H54 (cell line): ENCODE measurements at regions not wholly inside any gene's neighbourhood (a gene's known extent, or its start where the extent isn't known, plus 50 kb on each side); places are given as distances from the start of the nearest gene placed in this dataset.

ENCODE experiments used
- DNase-seq: peaks from one replicate; pipeline ENCODE4 v3.0.0; 2011; ENCODE audit warnings: low spot score, mixed read lengths; ENCODE audit not compliant: insufficient read length
- FAIRE-seq: peaks from 3 replicates; lab custom pipeline; 2011; peaks lifted over from hg19 to GRCh38; lab: Jason Lieb, UNC
- POLR2A ChIP-seq: IDR thresholded peaks from 2 replicates; pipeline ENCODE4 v1.6.1; 2011; ENCODE audit warnings: low read depth, mild to moderate bottlenecking, low read length

DNA sequence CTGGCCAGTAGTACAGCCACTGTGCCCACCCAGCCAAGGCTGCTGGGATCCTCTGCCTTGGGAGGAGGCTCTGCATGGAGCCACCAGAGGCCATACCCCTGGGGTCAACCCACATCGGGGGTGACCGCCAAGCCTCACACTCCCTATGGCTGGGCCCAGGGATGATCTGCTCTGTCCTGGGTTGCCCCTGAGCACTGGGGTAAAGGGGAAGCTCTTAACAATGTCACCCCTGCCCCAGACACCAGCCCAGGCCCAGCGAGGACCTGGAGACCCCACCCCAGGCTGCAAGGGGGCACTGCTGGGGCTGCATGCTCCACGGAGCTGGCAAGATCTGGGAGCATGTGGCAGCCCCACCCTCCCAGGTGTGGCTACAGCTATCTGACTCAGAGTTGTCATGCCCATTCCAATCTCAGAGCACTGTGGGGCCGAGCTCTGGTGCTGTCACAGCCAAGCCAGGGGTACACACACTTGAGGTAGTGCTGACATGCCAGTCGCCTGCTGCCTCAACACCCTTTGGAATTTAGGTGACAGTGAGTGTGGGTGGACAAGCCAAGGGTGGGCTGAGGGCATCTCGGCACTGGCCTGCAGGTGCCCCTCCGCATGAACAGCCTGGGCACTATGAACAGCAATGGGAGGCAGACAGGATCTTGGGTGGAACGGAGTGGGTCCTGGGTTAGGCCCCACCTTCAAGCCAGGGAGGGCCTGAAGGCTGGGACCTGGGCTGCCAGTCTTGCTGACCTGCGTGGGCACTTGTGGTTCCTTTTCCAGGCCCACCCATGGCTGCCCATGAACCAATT lies 427.7 kb downstream of the LRRIQ3 start:
- no peak for FAIRE-seq
- TF ChIP-seq POLR2A = no peak
- DNase-seq = no peak

- no peak for FAIRE-seq
- DNase-seq = no peak
- no peak for TF ChIP-seq POLR2A
These were observed 431.1 kb downstream of the LRRIQ3 start for GRCh38 chr1:73766786-73767348.

- TF ChIP-seq POLR2A = no peak
- FAIRE-seq (no peak), DNase-seq (no peak)
These were observed 432.3 kb downstream of the LRRIQ3 start for GRCh38 chr1:73765551-73766233.

- no peak for TF ChIP-seq POLR2A
- FAIRE-seq (no peak), DNase-seq (no peak)
These were observed 436.4 kb downstream of the LRRIQ3 start for GRCh38 chr1:73761559-73761958.

GRCh38 chr1:73759011-73759410 lies 439.0 kb downstream of the LRRIQ3 start:
- no peak for FAIRE-seq
- no peak for TF ChIP-seq POLR2A
- DNase-seq = no peak

DNA sequence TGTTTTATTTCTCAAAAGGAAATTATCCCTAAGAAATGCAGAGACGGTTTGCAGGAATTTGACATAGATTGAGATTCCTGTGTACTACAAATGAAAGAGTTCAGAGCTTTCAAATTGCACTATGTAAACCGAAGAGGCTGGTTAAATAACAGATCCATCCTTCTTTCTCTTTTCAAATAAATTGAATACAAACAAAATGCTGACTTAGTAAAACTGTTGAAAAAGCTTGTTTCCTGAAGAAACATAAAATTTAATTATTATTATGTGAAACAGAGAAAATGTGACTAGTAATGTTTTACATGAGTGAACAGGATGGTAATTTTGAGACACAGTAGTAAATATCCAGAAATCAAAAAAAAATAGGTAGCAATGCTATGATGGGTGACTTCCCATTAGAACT lies 441.2 kb downstream of the LRRIQ3 start:
- no peak for FAIRE-seq
- no peak for TF ChIP-seq POLR2A

DNA sequence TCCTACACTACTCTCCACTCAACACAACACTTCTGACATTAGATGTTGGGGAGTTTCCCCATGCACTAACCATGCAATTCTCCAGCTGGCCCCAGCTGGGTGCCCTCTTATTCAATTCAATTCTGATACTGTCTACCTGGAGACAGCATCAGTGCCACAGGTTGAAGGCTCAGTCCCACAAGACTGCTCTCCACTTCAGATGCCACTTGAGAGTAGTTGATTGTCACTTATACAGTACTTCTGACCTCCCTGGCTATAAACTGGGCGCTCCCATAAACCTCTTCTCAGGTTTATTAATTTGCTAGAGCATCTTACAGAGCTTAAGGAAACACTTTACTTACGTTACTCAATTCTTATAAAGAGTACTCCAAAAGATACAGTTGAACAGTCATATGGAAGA lies 442.3 kb downstream of the LRRIQ3 start:
- FAIRE-seq = no peak
- no peak for DNase-seq
- no peak for TF ChIP-seq POLR2A

More for the DNA sequence above, 441.2 kb downstream of the LRRIQ3 start:
- DNase-seq = no peak

DNA sequence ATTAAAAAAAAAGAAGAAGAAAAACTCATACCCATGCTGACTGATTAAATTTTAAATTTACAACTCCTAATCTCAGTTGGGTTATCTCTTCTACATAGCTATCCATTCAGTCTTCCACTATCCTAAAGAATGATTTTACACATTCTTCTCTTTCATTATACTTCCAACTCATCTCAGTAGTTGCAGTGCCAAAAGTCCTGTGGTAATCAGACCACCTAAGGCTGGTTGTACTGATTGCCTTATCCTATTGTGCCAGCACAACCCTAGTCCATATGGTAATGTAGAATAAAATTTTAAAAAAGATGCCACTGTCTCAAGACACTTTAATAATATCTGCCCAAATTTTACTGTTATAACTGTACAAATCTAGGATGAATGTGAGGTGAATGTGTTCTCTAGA lies 448.0 kb downstream of the LRRIQ3 start:
- TF ChIP-seq POLR2A = no peak
- no peak for FAIRE-seq
- DNase-seq = no peak

- DNase-seq (no peak), FAIRE-seq (no peak)
- TF ChIP-seq POLR2A = no peak
These were observed 453.0 kb downstream of the LRRIQ3 start for GRCh38 chr1:73744985-73745384.

DNA sequence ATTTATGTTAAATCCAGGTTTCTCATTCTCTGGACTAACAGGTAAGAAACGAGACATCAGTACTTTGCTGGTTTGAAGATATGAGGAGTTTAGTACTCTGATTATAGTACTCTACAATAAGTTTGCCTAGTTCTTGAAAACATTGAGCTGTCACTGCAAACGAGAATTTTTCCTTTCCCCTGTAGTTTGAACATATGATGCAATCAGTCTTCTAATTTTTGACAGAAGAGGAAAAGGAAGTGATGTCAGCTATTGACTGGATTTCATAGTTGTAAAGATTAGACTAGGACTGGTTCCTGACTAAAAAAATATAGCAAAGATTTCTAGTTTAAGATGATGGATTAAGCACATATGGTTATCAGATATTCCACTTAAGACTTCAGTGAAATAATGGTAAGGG lies 461.9 kb downstream of the LRRIQ3 start:
- no peak for TF ChIP-seq POLR2A
- no peak for FAIRE-seq

DNA sequence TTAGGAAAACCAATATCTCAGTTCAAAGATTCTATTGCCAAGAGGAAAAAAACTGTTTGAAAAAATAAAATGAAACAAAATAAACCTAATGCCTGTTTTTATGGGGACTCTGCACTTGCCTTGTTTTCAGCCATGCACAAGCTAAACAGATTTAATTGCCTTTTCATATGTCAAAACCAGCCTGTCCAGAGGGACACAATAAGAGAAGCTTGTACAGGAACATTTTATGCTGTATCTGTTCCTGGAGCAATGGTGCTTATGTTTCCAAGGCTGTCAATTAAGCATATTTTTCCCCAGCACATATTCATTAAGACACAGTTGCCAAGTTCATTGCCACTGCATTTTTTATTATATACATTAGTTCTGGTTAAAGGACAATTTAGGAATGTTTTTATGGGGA lies 470.9 kb downstream of the LRRIQ3 start:
- no peak for FAIRE-seq
- DNase-seq = no peak
- TF ChIP-seq POLR2A = no peak

More for the DNA sequence above, 461.9 kb downstream of the LRRIQ3 start:
- DNase-seq = no peak

DNA sequence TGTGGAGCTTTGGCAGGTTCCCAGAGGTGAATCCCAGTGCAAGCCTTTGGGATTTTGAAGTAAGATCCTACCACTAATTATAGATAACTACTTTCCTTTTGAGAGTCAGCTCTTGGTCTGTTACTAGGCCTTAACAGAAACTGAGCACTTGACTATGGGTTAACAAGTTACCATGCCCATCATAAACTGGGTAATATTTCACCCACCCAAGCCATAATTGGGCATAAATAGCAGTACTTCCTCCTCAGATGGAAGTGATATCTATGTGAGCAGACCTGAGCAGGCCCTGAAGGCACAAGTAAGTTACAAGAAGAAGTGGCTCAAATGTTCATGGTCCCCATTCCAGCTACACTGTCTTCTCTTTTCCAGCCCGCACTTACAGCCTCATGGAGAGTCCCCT lies 475.9 kb downstream of the LRRIQ3 start:
- DNase-seq (no peak), FAIRE-seq (no peak)

DNA sequence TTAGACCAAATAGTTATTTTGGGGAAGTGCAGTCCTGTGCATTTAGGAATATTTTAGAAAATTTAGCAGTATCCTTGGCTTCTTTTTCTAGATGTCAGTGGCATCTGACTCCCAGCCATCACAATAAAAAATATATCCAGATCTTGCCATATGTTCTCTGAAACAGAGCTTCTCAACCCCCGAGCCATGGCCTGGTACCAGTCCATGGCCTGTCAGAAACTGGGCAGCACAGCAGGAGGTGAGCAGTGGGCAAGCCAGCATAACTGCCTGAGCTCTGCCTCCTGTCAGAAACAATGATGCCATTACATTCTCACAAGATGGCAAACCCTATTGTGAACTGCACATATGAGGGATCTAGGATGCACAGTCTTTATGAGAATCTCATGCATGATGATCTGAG lies 480.0 kb downstream of the LRRIQ3 start:
- TF ChIP-seq POLR2A = no peak
- no peak for FAIRE-seq
- no peak for DNase-seq

More for the DNA sequence above, 475.9 kb downstream of the LRRIQ3 start:
- TF ChIP-seq POLR2A = no peak

DNA sequence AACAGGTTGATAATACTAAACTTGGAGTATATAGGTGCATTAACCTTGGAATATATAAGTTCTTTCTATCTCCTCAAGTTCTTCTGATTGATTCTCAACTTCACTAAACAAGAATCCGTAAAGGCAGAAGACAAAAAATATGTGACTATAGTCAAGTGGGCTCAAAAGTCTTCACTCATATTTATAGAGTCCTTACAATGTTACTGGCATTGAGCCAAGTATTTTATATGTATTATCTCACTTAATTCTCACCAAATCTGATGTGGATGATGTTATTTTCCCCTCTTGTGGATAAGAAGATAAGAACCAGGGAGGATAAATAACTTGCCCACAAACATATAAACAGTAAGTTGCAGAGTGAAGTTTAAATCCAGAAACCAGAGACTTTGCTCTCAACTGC lies 486.9 kb downstream of the LRRIQ3 start:
- no peak for DNase-seq
- no peak for FAIRE-seq
- no peak for TF ChIP-seq POLR2A
